ENCODE measurements at regions not wholly inside any gene's neighbourhood (a gene's known extent, or its start where the extent isn't known, plus 50 kb on each side); places are given as distances from the start of the nearest gene placed in this dataset.

DNA sequence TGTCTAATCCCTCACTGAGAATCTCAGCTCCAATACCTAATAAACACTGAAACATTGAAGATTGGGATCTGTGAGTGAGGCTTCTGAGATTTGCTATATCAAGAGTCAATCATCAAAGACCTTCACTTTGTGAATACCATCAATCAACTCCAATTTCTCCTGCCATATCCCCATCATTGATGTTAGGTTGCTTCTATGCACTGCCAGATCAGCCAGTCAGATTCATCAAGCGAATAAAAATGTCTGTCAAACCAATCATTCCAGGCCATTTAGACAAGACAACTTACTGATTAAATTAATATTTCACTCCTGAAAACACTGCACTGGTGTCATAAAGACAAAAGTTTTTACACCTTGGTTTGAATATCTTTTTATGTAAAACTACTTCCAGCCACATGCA lies 1295.5 kb upstream of the LRRTM1 start:
- no peaks in the 10 kb centered on the region for H3K4me1 Mint-ChIP-seq
- H3K9me3 Mint-ChIP-seq = peaks cover 19% of the 10 kb centered on the region
- H3K27ac Mint-ChIP-seq (ENCODE audit: low read depth) = no peak overlapping the region
- DNase-seq (ENCODE audit: low spot score in 2 of 2) = no peak
- ATAC-seq (replicated peaks; ENCODE audit: extremely low read depth, poor library complexity, severe bottlenecking) = no peak
- H3K4me3 Mint-ChIP-seq = no peak overlapping the region
- no peaks in the 10 kb centered on the region for H3K36me3 Mint-ChIP-seq (ENCODE audit: insufficient read depth)
- no peaks in the 10 kb centered on the region for H3K27me3 Mint-ChIP-seq

DNA sequence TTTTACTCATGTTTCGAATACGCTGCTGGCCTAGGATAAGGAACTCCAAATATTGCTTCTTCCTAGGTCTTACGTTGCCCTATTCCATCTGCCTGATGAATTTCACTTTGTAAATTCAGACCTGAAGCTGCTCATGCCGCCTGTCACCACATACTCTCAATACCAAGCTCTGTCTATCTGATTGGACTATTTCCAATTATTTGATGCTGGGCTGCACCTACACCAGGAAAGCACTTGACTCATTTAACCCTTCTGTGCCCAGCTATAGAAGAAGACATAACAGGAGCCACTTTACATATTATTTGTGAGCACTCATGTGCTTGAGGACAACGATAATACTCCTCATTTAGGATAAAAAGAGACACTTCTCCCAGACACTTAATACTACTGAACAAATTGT lies 1293.9 kb upstream of the LRRTM1 start:
- no peaks in the 10 kb centered on the region for H3K4me1 Mint-ChIP-seq
- no peak for ATAC-seq (replicated peaks; ENCODE audit: extremely low read depth, poor library complexity, severe bottlenecking)
- H3K9me3 Mint-ChIP-seq = peaks cover 17% of the 10 kb centered on the region
- no peaks in the 10 kb centered on the region for H3K36me3 Mint-ChIP-seq (ENCODE audit: insufficient read depth)
- no peak for DNase-seq (ENCODE audit: low spot score in 2 of 2)
- H3K4me3 Mint-ChIP-seq = no peak overlapping the region
- no peaks in the 10 kb centered on the region for H3K27me3 Mint-ChIP-seq
- H3K27ac Mint-ChIP-seq (ENCODE audit: low read depth) = no peak overlapping the region

DNA sequence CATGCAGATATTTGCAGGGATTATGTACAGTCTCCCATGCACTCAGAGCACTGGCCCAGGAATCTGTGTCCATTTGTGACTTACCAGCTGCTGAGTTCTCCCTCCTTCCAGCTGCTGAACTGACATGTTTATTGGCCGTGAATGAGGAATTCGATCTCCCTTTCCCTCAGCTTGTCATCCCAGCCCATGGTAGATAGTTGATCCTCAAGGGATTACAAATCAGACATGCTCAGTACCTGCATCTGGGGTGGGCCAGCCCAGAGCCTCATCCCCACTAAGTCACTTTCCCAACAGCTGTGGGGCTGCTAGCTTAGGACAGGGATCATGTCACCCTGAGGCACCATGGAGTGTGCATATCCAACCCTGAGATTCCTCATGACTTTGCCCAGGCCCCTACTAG lies 1284.9 kb upstream of the LRRTM1 start:
- Mint-ChIP-seq H3K27ac (ENCODE audit: low read depth) (no peak overlapping the region), H3K36me3 (ENCODE audit: insufficient read depth) (no peaks in the 10 kb centered on the region), H3K4me3 (no peak overlapping the region), H3K9me3 (peaks cover 18% of the 10 kb centered on the region), H3K27me3 (no peaks in the 10 kb centered on the region), H3K4me1 (no peaks in the 10 kb centered on the region)
- ATAC-seq (replicated peaks; ENCODE audit: extremely low read depth, poor library complexity, severe bottlenecking) (no peak), DNase-seq (ENCODE audit: low spot score in 2 of 2) (no peak)

DNA sequence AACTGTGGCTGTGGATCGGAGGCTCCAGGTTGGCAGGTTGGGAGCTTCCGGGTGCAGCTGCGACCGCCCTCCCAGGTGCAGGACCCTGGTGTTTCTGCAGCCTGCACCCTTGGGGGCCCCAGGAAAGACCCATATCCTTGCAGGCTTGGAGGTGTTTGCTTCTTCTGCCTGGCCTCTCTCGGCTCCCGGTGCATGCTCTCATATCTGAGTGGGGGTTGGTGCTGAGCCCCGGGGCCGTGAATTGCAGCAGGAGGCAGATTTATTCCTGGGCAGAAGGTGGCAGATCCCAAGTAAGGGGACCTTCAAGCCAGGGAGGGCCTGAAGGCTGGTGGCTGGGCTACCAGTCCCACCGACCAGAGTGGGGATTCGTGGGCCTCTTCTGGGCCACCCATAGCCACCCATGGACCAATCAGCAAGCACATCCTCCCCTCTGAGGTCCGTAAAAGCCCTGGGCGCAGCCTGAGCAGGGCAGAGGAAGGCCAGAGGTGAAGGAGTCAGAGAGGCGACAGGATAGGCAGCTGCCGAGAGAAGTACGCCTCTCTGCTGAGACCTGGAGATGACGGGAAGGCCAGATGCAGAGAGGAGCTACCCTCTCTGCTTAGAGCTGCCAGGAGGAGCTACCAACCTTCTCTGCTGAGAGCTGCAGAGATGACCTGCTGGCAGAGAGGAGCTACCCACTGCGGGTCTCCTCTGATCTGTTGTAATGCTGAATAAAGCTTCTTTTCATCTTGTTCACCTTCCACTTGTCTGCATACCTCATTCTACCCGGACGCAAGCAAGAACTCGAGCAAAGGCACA lies 1279.0 kb upstream of the LRRTM1 start:
- DNase-seq (ENCODE audit: low spot score in 2 of 2) = no peak
- H3K27ac Mint-ChIP-seq (ENCODE audit: low read depth) = no peak overlapping the region
- H3K36me3 Mint-ChIP-seq (ENCODE audit: insufficient read depth) = no peaks in the 10 kb centered on the region
- H3K9me3 Mint-ChIP-seq = peaks cover 22% of the 10 kb centered on the region
- no peaks in the 10 kb centered on the region for H3K27me3 Mint-ChIP-seq
- H3K4me1 Mint-ChIP-seq = no peaks in the 10 kb centered on the region
- ATAC-seq (replicated peaks; ENCODE audit: extremely low read depth, poor library complexity, severe bottlenecking) = no peak
- no peak overlapping the region for H3K4me3 Mint-ChIP-seq

DNA sequence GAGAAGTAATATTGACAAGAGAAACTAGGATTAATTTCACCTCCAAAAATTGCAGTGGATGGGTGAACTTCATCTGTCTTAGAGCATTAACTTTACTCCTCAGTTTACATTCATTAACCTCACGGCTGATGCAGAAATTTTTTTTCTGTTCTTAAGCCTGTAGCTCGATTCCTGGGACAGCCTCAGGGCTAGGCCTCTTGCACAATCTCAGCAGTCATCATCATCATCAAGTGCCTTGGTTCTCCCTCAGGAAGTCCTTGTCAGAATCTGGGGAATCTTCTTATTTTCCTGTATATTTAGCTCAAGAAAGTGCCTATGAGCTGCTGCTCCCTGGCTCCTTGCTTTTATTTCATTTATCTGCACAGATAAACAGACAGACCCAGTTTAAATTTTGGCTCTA lies 1272.2 kb upstream of the LRRTM1 start:
- no peak for ATAC-seq (replicated peaks; ENCODE audit: extremely low read depth, poor library complexity, severe bottlenecking)
- H3K36me3 Mint-ChIP-seq (ENCODE audit: insufficient read depth) = no peaks in the 10 kb centered on the region
- H3K4me1 Mint-ChIP-seq = no peaks in the 10 kb centered on the region
- no peak overlapping the region for H3K4me3 Mint-ChIP-seq
- DNase-seq (ENCODE audit: low spot score in 2 of 2) = no peak
- H3K27me3 Mint-ChIP-seq = no peaks in the 10 kb centered on the region
- no peak overlapping the region for H3K27ac Mint-ChIP-seq (ENCODE audit: low read depth)
- H3K9me3 Mint-ChIP-seq = peaks cover 27% of the 10 kb centered on the region

DNA sequence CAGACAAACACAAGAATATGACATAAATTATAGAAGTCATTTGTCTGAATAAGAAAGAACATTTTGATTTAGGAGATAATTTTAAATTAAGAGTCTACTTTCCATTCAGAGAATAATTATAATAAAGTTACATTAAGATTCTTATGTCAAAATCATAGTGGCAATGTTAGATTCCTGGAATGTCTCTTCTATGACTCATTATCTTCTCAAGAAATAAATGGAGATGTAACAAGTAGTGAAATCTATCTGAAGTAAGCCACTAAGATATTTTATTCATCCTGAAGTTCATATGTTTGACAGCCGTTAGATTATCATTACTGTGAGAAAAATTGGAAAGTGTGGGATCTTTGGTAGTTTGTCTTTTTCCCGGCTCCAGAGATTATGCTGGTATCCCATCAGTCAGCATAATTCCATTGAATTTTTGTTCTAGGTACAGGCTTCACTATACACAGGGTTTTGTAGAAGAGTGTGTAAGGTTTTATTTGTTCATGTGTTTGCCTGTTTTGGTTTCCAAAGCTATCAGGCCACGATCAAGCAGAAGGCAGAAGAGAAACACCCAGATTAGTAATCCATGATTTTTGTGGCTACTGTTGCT lies 1246.6 kb upstream of the LRRTM1 start:
- no peak overlapping the region for H3K4me3 Mint-ChIP-seq

DNA sequence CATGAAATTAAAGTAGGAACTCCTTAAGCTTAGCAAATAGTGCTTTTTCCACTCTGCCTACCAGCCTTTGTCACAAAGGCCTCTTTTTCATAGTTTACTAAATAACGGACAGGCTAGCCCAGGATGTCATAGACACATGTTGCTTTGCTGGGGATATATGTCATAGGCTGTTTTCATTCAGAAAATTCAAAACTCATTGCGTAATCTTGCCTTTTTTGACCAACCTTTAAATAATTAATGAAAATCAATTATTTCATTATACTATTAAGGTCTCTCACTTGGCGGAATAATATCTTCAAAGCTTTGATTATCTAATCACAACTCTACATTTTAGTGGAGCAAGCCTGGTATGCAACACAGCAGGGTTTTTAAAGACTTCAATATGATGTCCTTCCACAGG lies 1245.7 kb upstream of the LRRTM1 start:
- ATAC-seq (replicated peaks; ENCODE audit: extremely low read depth, poor library complexity, severe bottlenecking) = no peak
- Mint-ChIP-seq H3K4me1 (no peaks in the 10 kb centered on the region), H3K9me3 (peaks cover 11% of the 10 kb centered on the region), H3K27me3 (no peaks in the 10 kb centered on the region), H3K27ac (ENCODE audit: low read depth) (no peak overlapping the region), H3K4me3 (no peak overlapping the region), H3K36me3 (ENCODE audit: insufficient read depth) (no peaks in the 10 kb centered on the region)
- DNase-seq (ENCODE audit: low spot score in 2 of 2) = no peak

More for the DNA sequence above, 1246.6 kb upstream of the LRRTM1 start:
- Mint-ChIP-seq H3K27ac (ENCODE audit: low read depth) (no peak overlapping the region), H3K36me3 (ENCODE audit: insufficient read depth) (no peaks in the 10 kb centered on the region), H3K9me3 (peaks cover 11% of the 10 kb centered on the region), H3K4me1 (no peaks in the 10 kb centered on the region), H3K27me3 (no peaks in the 10 kb centered on the region)
- DNase-seq (ENCODE audit: low spot score in 2 of 2) (no peak), ATAC-seq (replicated peaks; ENCODE audit: extremely low read depth, poor library complexity, severe bottlenecking) (no peak)

DNA sequence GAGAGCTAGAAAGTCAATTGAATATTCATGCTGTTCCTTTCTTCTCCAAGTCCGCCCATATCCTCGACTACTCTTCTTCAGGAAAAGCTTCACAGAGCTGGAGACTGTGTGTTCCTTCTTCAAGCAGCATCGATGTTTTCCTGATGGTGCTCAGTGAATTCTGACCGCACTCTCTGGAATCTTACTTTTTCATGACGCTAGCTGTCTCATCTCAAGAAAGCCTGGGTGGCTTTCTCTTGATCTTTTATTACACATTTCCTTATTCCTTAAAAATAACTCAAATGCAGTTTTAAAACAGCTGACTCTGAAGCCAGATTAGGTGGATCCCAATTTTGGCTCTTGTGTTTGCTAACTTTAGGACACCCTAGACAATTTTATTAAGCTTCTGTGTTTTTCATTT lies 1245.1 kb upstream of the LRRTM1 start:
- Mint-ChIP-seq H3K4me3 (no peak overlapping the region), H3K9me3 (peaks cover 11% of the 10 kb centered on the region), H3K4me1 (no peaks in the 10 kb centered on the region), H3K36me3 (ENCODE audit: insufficient read depth) (no peaks in the 10 kb centered on the region), H3K27me3 (no peaks in the 10 kb centered on the region), H3K27ac (ENCODE audit: low read depth) (no peak overlapping the region)
- ATAC-seq (replicated peaks; ENCODE audit: extremely low read depth, poor library complexity, severe bottlenecking) (no peak), DNase-seq (ENCODE audit: low spot score in 2 of 2) (no peak)

DNA sequence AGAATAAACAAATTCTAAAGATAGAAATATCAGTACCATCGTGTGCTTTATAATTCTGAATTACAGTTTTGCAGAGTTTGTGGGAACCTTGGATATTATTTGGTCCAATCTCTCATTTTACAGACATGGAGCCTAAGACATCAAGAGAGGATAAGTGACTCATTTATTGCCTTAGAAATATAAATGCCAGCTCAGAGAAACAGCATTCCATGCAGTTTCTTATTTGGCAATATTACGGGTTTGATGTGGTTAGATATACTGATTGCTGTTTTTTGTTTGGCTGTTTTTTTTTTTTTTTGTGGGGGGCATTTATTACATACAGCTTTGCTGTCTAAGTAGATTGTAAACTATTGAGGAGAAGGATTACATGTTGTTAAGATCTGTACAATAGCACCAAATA lies 1241.1 kb upstream of the LRRTM1 start:
- no peak overlapping the region for H3K4me3 Mint-ChIP-seq
- H3K4me1 Mint-ChIP-seq = no peaks in the 10 kb centered on the region
- H3K27me3 Mint-ChIP-seq = no peaks in the 10 kb centered on the region
- DNase-seq (ENCODE audit: low spot score in 2 of 2) = no peak
- no peaks in the 10 kb centered on the region for H3K36me3 Mint-ChIP-seq (ENCODE audit: insufficient read depth)
- no peak overlapping the region for H3K27ac Mint-ChIP-seq (ENCODE audit: low read depth)
- H3K9me3 Mint-ChIP-seq = peaks cover 5% of the 10 kb centered on the region
- no peak for ATAC-seq (replicated peaks; ENCODE audit: extremely low read depth, poor library complexity, severe bottlenecking)

DNA sequence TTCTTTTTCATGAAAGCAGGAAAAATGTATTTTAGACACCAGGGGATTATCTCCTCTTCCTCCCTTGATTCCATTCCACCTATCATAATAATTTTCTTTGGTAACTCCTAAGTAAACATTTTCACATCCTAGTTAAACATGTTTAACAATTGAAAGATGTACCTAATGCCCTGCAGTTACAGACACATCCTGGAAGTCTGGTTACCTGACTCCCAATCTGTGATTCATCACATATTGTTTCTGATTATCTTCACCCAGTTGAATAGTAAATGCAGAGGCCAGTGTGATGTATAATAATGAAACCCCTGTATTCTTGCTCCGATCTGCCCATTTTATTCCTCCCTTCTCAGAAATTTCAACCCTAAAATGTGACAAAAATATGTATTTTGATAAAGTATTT lies 1237.6 kb upstream of the LRRTM1 start:
- DNase-seq (ENCODE audit: low spot score in 2 of 2) (no peak), ATAC-seq (replicated peaks; ENCODE audit: extremely low read depth, poor library complexity, severe bottlenecking) (no peak)
- no peaks in the 10 kb centered on the region for H3K27me3 Mint-ChIP-seq
- H3K4me3 Mint-ChIP-seq = no peak overlapping the region
- H3K36me3 Mint-ChIP-seq (ENCODE audit: insufficient read depth) = no peaks in the 10 kb centered on the region
- no peaks in the 10 kb centered on the region for H3K4me1 Mint-ChIP-seq
- H3K9me3 Mint-ChIP-seq = peaks cover 14% of the 10 kb centered on the region
- H3K27ac Mint-ChIP-seq (ENCODE audit: low read depth) = no peak overlapping the region

DNA sequence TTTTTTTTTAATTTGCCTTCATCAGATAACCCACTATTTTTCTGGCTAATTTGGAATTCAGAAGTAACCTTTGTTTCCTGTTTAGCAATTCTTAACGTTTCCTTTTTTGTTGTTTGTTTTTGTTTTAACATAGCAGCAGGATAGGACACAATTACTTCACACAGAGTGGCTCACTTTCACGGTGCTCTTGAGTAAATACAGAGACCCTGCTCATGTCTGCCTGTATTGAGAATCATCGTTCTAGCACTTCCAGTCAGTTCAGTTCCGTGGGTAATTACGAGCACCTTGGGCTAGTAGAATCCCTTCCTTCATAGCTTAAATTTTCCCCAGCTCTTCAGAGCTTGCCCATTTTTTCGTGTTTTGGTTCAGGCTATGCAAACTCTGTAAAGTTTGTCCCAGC lies 1225.4 kb upstream of the LRRTM1 start:
- ATAC-seq (replicated peaks; ENCODE audit: extremely low read depth, poor library complexity, severe bottlenecking) (no peak), DNase-seq (ENCODE audit: low spot score in 2 of 2) (no peak)
- H3K9me3 Mint-ChIP-seq = peaks cover 32% of the 10 kb centered on the region
- H3K27ac Mint-ChIP-seq (ENCODE audit: low read depth) = no peak overlapping the region
- H3K4me3 Mint-ChIP-seq = no peak overlapping the region
- H3K36me3 Mint-ChIP-seq (ENCODE audit: insufficient read depth) = no peaks in the 10 kb centered on the region
- no peaks in the 10 kb centered on the region for H3K4me1 Mint-ChIP-seq
- H3K27me3 Mint-ChIP-seq = no peaks in the 10 kb centered on the region

DNA sequence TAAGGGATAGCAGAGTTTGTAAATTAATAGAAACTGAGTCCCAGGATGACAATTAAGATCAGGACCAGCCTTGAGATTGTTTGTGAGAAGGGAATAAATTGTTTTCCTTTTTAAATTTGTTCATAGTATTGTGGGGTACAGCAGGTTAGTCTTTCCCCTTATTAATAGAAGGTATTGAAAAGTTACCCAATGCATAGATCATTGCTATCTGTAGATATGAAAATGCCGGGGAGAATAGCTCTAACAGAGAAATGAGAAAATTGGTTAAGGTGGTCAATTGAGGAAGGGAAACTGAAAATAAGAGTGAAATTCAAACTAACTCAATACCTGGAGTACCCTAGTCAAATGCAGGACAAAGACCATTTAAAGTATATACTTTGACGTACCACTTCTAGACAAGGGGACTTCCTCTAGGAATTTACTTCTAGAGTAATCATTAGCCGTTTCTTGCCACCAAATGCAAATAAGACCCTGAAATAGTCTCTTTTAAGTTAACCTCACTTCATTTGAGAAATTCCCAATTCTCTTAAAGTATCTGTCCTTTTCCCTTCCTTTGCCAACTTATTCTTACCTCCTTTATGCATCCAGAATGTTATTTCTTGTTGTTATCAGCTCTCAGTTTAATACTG lies 1224.4 kb upstream of the LRRTM1 start:
- no peaks in the 10 kb centered on the region for H3K4me1 Mint-ChIP-seq
- no peaks in the 10 kb centered on the region for H3K27me3 Mint-ChIP-seq
- ATAC-seq (replicated peaks; ENCODE audit: extremely low read depth, poor library complexity, severe bottlenecking) (no peak), DNase-seq (ENCODE audit: low spot score in 2 of 2) (no peak)
- no peak overlapping the region for H3K27ac Mint-ChIP-seq (ENCODE audit: low read depth)
- H3K4me3 Mint-ChIP-seq = no peak overlapping the region
- peaks cover 38% of the 10 kb centered on the region for H3K9me3 Mint-ChIP-seq
- no peaks in the 10 kb centered on the region for H3K36me3 Mint-ChIP-seq (ENCODE audit: insufficient read depth)

DNA sequence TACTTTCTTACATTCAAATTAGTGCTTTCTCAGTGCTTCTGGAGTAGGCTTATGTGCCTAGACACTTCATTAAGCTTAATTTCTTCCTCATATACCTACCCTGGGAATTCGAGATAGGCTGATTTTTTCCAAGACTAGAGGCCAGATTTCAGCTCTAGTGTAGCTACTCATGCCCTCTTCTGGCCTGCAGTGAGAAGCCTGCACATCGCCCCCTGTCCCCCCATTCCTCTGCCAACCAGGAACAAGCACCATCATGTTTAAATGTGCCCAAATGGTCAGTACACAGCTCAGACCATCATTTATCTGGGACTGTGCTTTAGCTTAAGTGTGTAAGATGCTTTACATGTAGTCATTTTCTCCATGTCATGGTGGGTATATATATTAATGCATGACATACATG lies 1218.8 kb upstream of the LRRTM1 start:
- Mint-ChIP-seq H3K4me1 (no peaks in the 10 kb centered on the region), H3K4me3 (no peak overlapping the region), H3K36me3 (ENCODE audit: insufficient read depth) (no peaks in the 10 kb centered on the region), H3K27ac (ENCODE audit: low read depth) (no peak overlapping the region), H3K9me3 (peaks cover 30% of the 10 kb centered on the region), H3K27me3 (no peaks in the 10 kb centered on the region)
- DNase-seq (ENCODE audit: low spot score in 2 of 2) (no peak), ATAC-seq (replicated peaks; ENCODE audit: extremely low read depth, poor library complexity, severe bottlenecking) (no peak)

All from central memory CD8-positive, alpha-beta T cell (primary cell).